ENCODE measurements at regions not wholly inside any gene's neighbourhood (a gene's known extent, or its start where the extent isn't known, plus 50 kb on each side); places are given as distances from the start of the nearest gene placed in this dataset.

DNA sequence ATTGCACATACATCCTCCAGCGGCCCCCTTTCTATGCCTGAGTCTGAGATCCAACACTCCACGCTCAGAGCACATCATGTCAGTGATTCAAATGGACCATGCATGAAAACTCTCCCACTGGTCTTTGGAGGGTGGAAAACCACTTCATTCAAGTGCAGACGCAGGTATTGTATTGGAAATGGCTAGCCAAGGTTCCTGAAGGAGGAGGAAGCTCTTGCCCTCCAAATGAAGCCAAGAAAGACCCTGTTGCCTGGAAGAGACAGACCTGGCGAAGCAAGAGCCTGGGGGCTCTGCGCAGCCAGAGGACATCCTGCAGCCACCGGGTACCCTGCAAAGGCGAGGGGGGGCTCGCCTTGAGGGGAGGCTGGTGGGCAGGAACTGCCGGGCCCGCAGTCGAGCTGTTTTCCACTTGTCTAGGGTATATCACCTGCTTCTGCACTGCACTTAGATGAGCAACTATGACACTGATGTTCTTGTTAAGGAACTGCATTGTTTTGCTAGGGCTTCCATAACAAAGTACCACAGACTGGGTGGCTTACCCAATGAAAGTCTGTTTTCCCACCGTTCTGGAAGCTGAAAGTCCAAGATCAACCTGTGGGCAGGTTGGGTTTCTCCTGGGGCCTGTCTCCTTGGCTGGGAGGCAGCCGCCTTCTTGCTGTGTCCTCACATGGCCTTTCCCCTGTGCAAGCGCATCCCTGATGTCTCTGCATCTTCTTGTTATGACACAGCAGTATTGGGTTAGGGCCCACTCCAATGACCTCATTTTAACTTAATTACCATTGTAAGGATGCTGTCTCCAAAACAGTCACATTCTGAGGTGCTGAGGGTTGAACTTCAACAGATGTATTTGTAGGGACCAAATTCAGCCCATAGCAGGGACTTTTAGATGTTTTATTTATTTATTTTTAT, 233.4 kb downstream of the ARHGAP12 start:
- TF ChIP-seq, protein P1, sequence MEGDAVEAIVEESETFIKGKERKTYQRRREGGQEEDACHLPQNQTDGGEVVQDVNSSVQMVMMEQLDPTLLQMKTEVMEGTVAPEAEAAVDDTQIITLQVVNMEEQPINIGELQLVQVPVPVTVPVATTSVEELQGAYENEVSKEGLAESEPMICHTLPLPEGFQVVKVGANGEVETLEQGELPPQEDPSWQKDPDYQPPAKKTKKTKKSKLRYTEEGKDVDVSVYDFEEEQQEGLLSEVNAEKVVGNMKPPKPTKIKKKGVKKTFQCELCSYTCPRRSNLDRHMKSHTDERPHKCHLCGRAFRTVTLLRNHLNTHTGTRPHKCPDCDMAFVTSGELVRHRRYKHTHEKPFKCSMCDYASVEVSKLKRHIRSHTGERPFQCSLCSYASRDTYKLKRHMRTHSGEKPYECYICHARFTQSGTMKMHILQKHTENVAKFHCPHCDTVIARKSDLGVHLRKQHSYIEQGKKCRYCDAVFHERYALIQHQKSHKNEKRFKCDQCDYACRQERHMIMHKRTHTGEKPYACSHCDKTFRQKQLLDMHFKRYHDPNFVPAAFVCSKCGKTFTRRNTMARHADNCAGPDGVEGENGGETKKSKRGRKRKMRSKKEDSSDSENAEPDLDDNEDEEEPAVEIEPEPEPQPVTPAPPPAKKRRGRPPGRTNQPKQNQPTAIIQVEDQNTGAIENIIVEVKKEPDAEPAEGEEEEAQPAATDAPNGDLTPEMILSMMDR (conservative IDR thresholded peaks at IDR 0.05; ENCODE audit: low read depth, low read length), result no peak
- no peak for TF ChIP-seq EZH2 (IDR thresholded peaks at IDR 0.05; ENCODE audit: low read length, unreplicated experiment)
- no peak for TF ChIP-seq EZH2phosphoT487 (IDR thresholded peaks at IDR 0.05; ENCODE audit: borderline replicate concordance, low read length)

Data from PC-3 (cell line).